Naive thymus-derived CD4-positive, alpha-beta T cell (primary cell): ENCODE measurements at regions not wholly inside any gene's neighbourhood (a gene's known extent, or its start where the extent isn't known, plus 50 kb on each side); places are given as distances from the start of the nearest gene placed in this dataset.
"Not testable (repeated sequence)": the region's sequence is repeated elsewhere in the genome, so short reads cannot be mapped to it uniquely, and the experiment has no call there.

Experiments used
- ATAC-seq: fragments of 150-1000 bp; cut with Tn5 transposase; 2 replicates; pipeline ENCODE4 v1.10.0; 2021; ENCODE audit warnings: mild to moderate bottlenecking, moderate library complexity
- CTCF ChIA-PET: fragments of 350-600 bp; sonication (Branson Sonifier 250); formaldehyde crosslinking; loops from one replicate; lab custom pipeline; 2021; ENCODE audit warnings: antibody characterized with exemption; lab: Charles Lee
- POLR2A ChIA-PET: fragments of 350-600 bp; sonication (Branson Sonifier 250); formaldehyde crosslinking; loops from one replicate; lab custom pipeline; 2021; ENCODE audit warnings: antibody characterized with exemption, inconsistent platforms; lab: Charles Lee
- DNase-seq, 9 donors: peaks; one replicate each; pipeline versions ENCODE4 v3.0.0 to v3.0.0-alpha.2; 2020 to 2022; ENCODE audit warnings: mixed read lengths in 1 of 9
- H3K27ac ChIP-seq: one replicate; pipeline ENCODE4 v1.7.0; 2013; ENCODE audit warnings: mild to moderate bottlenecking, low read depth, low read length, moderate library complexity
- H3K27me3 ChIP-seq, 2 donors: one replicate each; pipeline ENCODE4 v1.7.0; 2013; ENCODE audit warnings: low read length in 2 of 2, mild to moderate bottlenecking in 2 of 2, moderate library complexity in 2 of 2; ENCODE audit not compliant: control insufficient read depth in 2 of 2, insufficient read depth in 2 of 2
- H3K36me3 ChIP-seq, 3 experiments: 1 replicate in 2 of 3; 2 replicates in 1 of 3; pipeline ENCODE4 v1.7.0; 2013; ENCODE audit warnings: low read length in 3 of 3, mild to moderate bottlenecking in 3 of 3, moderate library complexity in 1 of 3; ENCODE audit not compliant: insufficient read depth in 3 of 3, control insufficient read depth in 2 of 3
- H3K4me1 ChIP-seq, 2 donors: one replicate each; pipeline ENCODE4 v1.7.0; 2013; ENCODE audit warnings: low read length in 2 of 2, mild to moderate bottlenecking in 2 of 2, moderate library complexity in 1 of 2; ENCODE audit not compliant: control insufficient read depth in 2 of 2, insufficient read depth in 2 of 2
- H3K4me3 ChIP-seq: 2 replicates; pipeline ENCODE4 v1.7.0; 2013; ENCODE audit warnings: mild to moderate bottlenecking, low read length
- H3K9me3 ChIP-seq, 3 experiments: 1 replicate in 2 of 3; 2 replicates in 1 of 3; pipeline ENCODE4 v1.7.0; 2013; ENCODE audit warnings: low read length in 3 of 3; ENCODE audit not compliant: control insufficient read depth in 2 of 3
- H3K27ac Mint-ChIP-seq, 9 donors: one replicate each; pipeline ENCODE4 v1.8.0; 2020 to 2022; ENCODE audit warnings: mixed read lengths in 9 of 9, mild to moderate bottlenecking in 8 of 9, moderate library complexity in 5 of 9, inconsistent platforms in 2 of 9
- H3K27me3 Mint-ChIP-seq, 5 donors: one replicate each; pipeline ENCODE4 v1.8.0; 2021 to 2022; ENCODE audit warnings: mixed read lengths in 5 of 5, mild to moderate bottlenecking in 1 of 5
- H3K36me3 Mint-ChIP-seq, 5 donors: one replicate each; pipeline ENCODE4 v1.8.0; 2020 to 2022; ENCODE audit warnings: mixed read lengths in 5 of 5, mild to moderate bottlenecking in 3 of 5, inconsistent platforms in 1 of 5
- H3K4me1 Mint-ChIP-seq, 7 donors: one replicate each; pipeline ENCODE4 v1.8.0; 2020 to 2022; ENCODE audit warnings: mixed read lengths in 7 of 7, mild to moderate bottlenecking in 3 of 7, inconsistent platforms in 1 of 7
- H3K4me3 Mint-ChIP-seq, 10 donors: one replicate each; pipeline ENCODE4 v1.8.0; 2020 to 2022; ENCODE audit warnings: mild to moderate bottlenecking in 10 of 10, mixed read lengths in 10 of 10, moderate library complexity in 6 of 10, inconsistent platforms in 2 of 10
- H3K9me3 Mint-ChIP-seq, 11 donors: one replicate each; pipeline ENCODE4 v1.8.0; 2020 to 2022; ENCODE audit warnings: mixed read lengths in 11 of 11, mild to moderate bottlenecking in 4 of 11, inconsistent platforms in 1 of 11, moderate library complexity in 1 of 11
- intact Hi-C, 2 donors: fragments of 100-400 bp; cut with micrococcal nuclease; formaldehyde crosslinking; loops; one replicate each; pipeline ENCODE4 v1.15.1; 2023

GRCh38 chr5:36417668-36418067 is 116.0 kb upstream of the RANBP3L start:
- ChIA-PET POLR2A (no interaction called here), CTCF (no interaction called here)
- no peak overlapping the region for H3K4me3 ChIP-seq
- Mint-ChIP-seq H3K27me3 (peaks cover 0 to 8% (median 6%) of the 10 kb centered on the region in 5 donors), H3K36me3 (no peaks in the 10 kb centered on the region), H3K4me3 (no peak overlapping the region), H3K9me3 (peaks cover 0 to 2% (median 0%) of the 10 kb centered on the region in 11 donors), H3K4me1 (peaks cover 1 to 11% (median 7%) of the 10 kb centered on the region in 7 donors), H3K27ac (no peak overlapping the region)
- no peak for DNase-seq
- no peaks in the 10 kb centered on the region for H3K36me3 ChIP-seq
- H3K27ac ChIP-seq: no peak overlapping the region
- H3K9me3 ChIP-seq: no peaks in the 10 kb centered on the region
- intact Hi-C loops: no loop called here
- ATAC-seq: no peak
- H3K27me3 ChIP-seq: no peaks in the 10 kb centered on the region
- H3K4me1 ChIP-seq: no peaks in the 10 kb centered on the region

- Histone ChIP-seq H3K4me1 (no peaks in the 10 kb centered on the region), H3K27me3 (no peaks in the 10 kb centered on the region), H3K9me3 (no peaks in the 10 kb centered on the region), H3K27ac (no peak overlapping the region), H3K36me3 (no peaks in the 10 kb centered on the region), H3K4me3 (no peak overlapping the region)
- ATAC-seq (no peak), DNase-seq (no peak)
- ChIA-PET POLR2A (no interaction called here), CTCF (no interaction called here)
- H3K4me3 Mint-ChIP-seq: no peak overlapping the region
- no peak overlapping the region for H3K27ac Mint-ChIP-seq
- intact Hi-C loops: no loop called here
- peaks cover 1 to 11% (median 7%) of the 10 kb centered on the region in 7 donors for H3K4me1 Mint-ChIP-seq
- H3K9me3 Mint-ChIP-seq: peaks cover 0 to 2% (median 0%) of the 10 kb centered on the region in 11 donors
- peaks cover 0 to 4% (median 0%) of the 10 kb centered on the region in 5 donors for H3K27me3 Mint-ChIP-seq
- no peaks in the 10 kb centered on the region for H3K36me3 Mint-ChIP-seq
Observed at GRCh38 chr5:36418152-36418979, 116.7 kb upstream of the RANBP3L start.

- Histone ChIP-seq H3K4me1 (no peaks in the 10 kb centered on the region), H3K36me3 (no peaks in the 10 kb centered on the region), H3K27ac (no peak overlapping the region), H3K9me3 (no peaks in the 10 kb centered on the region), H3K27me3 (no peaks in the 10 kb centered on the region), H3K4me3 (no peak overlapping the region)
- POLR2A ChIA-PET: no interaction called here
- Mint-ChIP-seq H3K4me1 (peaks cover 1 to 11% (median 7%) of the 10 kb centered on the region in 7 donors), H3K27ac (no peak overlapping the region), H3K9me3 (no peaks in the 10 kb centered on the region), H3K4me3 (no peak overlapping the region), H3K27me3 (peaks cover 0 to 4% (median 0%) of the 10 kb centered on the region in 5 donors), H3K36me3 (no peaks in the 10 kb centered on the region)
- CTCF ChIA-PET: no interaction called here
- no peak for ATAC-seq
- DNase-seq: no peak
- intact Hi-C loops: no loop called here
Observed at GRCh38 chr5:36421256-36421655, 119.6 kb upstream of the RANBP3L start.

- Histone ChIP-seq H3K36me3 (no peaks in the 10 kb centered on the region), H3K4me1 (no peaks in the 10 kb centered on the region), H3K9me3 (no peaks in the 10 kb centered on the region), H3K4me3 (no peak overlapping the region), H3K27ac (no peak overlapping the region), H3K27me3 (no peaks in the 10 kb centered on the region)
- Mint-ChIP-seq H3K36me3 (no peaks in the 10 kb centered on the region), H3K4me3 (no peak overlapping the region), H3K4me1 (peaks cover 1 to 11% (median 7%) of the 10 kb centered on the region in 7 donors), H3K9me3 (no peaks in the 10 kb centered on the region), H3K27me3 (peaks cover 0 to 9% (median 0%) of the 10 kb centered on the region in 5 donors), H3K27ac (no peak overlapping the region)
- no peak for ATAC-seq
- DNase-seq: no peak
- intact Hi-C loops: no loop called here
- ChIA-PET CTCF (no interaction called here), POLR2A (no interaction called here)
Observed at GRCh38 chr5:36422952-36423351, 121.2 kb upstream of the RANBP3L start.

GRCh38 chr5:36423578-36424307 is 122.0 kb upstream of the RANBP3L start:
- CTCF ChIA-PET: no interaction called here
- H3K36me3 ChIP-seq: no peaks in the 10 kb centered on the region
- H3K4me1 Mint-ChIP-seq: peaks cover 1 to 11% (median 7%) of the 10 kb centered on the region in 7 donors
- no peak overlapping the region for H3K4me3 Mint-ChIP-seq
- intact Hi-C loops: no loop called here
- H3K27ac ChIP-seq: no peak overlapping the region
- peak overlapping the region in 1 of 9 donors; percentile 12 for H3K27ac Mint-ChIP-seq
- H3K36me3 Mint-ChIP-seq: no peaks in the 10 kb centered on the region
- no peaks in the 10 kb centered on the region for H3K9me3 Mint-ChIP-seq
- DNase-seq: no peak
- no peak overlapping the region for H3K4me3 ChIP-seq
- no peak for ATAC-seq
- POLR2A ChIA-PET: no interaction called here
- H3K27me3 Mint-ChIP-seq: peaks cover 0 to 9% (median 0%) of the 10 kb centered on the region in 5 donors
- H3K9me3 ChIP-seq: no peaks in the 10 kb centered on the region
- H3K4me1 ChIP-seq: no peaks in the 10 kb centered on the region
- H3K27me3 ChIP-seq: no peaks in the 10 kb centered on the region

- H3K27ac Mint-ChIP-seq, intact Hi-C loops, H3K4me3 ChIP-seq, H3K27me3 ChIP-seq, ATAC-seq, H3K27ac ChIP-seq, DNase-seq, H3K4me1 Mint-ChIP-seq, POLR2A ChIA-PET, H3K4me3 Mint-ChIP-seq, H3K9me3 ChIP-seq, H3K9me3 Mint-ChIP-seq, H3K36me3 ChIP-seq, H3K4me1 ChIP-seq, H3K36me3 Mint-ChIP-seq, CTCF ChIA-PET: not testable (repeated sequence)
- peaks cover 11 to 26% (median 14%) of the 10 kb centered on the region in 5 donors for H3K27me3 Mint-ChIP-seq
Observed at GRCh38 chr5:36426070-36426469, 124.4 kb upstream of the RANBP3L start.
